OCI-LY1 (cell line): ENCODE measurements at regions not wholly inside any gene's neighbourhood (a gene's known extent, or its start where the extent isn't known, plus 50 kb on each side); places are given as distances from the start of the nearest gene placed in this dataset.

Experiments
- H2AFZ ChIP-seq: fragments of 200-600 bp; sonication (generic), shearing (Covaris generic); 2 replicates; pipeline ENCODE4 v1.6.0; 2014; ENCODE audit warnings: antibody characterized with exemption, mild to moderate bottlenecking, low read length
- H3F3A ChIP-seq: fragments of 200-600 bp; sonication (generic), shearing (Covaris generic); 2 replicates; pipeline ENCODE4 v1.6.0; 2014; ENCODE audit warnings: mild to moderate bottlenecking, antibody characterized with exemption, low read length, moderate library complexity; ENCODE audit not compliant: insufficient read depth
- H3K27ac ChIP-seq: fragments of 200-600 bp; sonication (generic); 2 replicates; pipeline ENCODE4 v1.5.1; 2014; ENCODE audit warnings: low read length, mixed run types, mild to moderate bottlenecking, low read depth; ENCODE audit not compliant: poor library complexity, severe bottlenecking
- H3K27me3 ChIP-seq: fragments of 200-600 bp; sonication (generic); 2 replicates; pipeline ENCODE4 v1.6.0; 2014; ENCODE audit warnings: antibody characterized with exemption, mild to moderate bottlenecking, low read length, moderate library complexity; ENCODE audit not compliant: insufficient read depth
- H3K36me3 ChIP-seq: fragments of 200-600 bp; sonication (generic); 2 replicates; pipeline ENCODE4 v1.6.1; 2014; ENCODE audit warnings: mild to moderate bottlenecking, antibody characterized with exemption, low read length, moderate library complexity, mixed read lengths; ENCODE audit not compliant: insufficient read depth
- H3K4me1 ChIP-seq: fragments of 200-600 bp; sonication (generic); 2 replicates; pipeline ENCODE4 v1.5.1; 2014; ENCODE audit warnings: mild to moderate bottlenecking, low read length, moderate library complexity; ENCODE audit not compliant: insufficient read depth, severe bottlenecking
- H3K4me2 ChIP-seq: fragments of 200-600 bp; sonication (generic), shearing (Covaris generic); 2 replicates; pipeline ENCODE4 v1.6.1; 2014; ENCODE audit warnings: low read length
- H3K4me3 ChIP-seq: fragments of 200-600 bp; sonication (generic); 2 replicates; pipeline ENCODE4 v1.5.1; 2014; ENCODE audit warnings: low read length, low read depth, mild to moderate bottlenecking, mixed read lengths; ENCODE audit not compliant: poor library complexity, severe bottlenecking
- H3K79me2 ChIP-seq: fragments of 200-600 bp; shearing (Covaris generic); 2 replicates; pipeline ENCODE4 v1.6.1; 2016; ENCODE audit warnings: mixed run types, low read length, mixed read lengths; ENCODE audit not compliant: insufficient read depth
- H3K9ac ChIP-seq: fragments of 200-600 bp; sonication (generic), shearing (Covaris generic); 2 replicates; pipeline ENCODE4 v1.6.1; 2014; ENCODE audit warnings: mild to moderate bottlenecking, low read length, mixed read lengths
- H3K9me2 ChIP-seq: fragments of 200-600 bp; sonication (generic), shearing (Covaris generic); 2 replicates; pipeline ENCODE4 v1.6.1; 2014; ENCODE audit warnings: low read depth, mild to moderate bottlenecking, low read length, mixed read lengths
- H3K9me3 ChIP-seq: fragments of 200-600 bp; shearing (Covaris generic); 2 replicates; pipeline ENCODE4 v1.6.1; 2014; ENCODE audit warnings: low read length, mixed read lengths
- H4K20me1 ChIP-seq: fragments of 200-600 bp; sonication (generic), shearing (Covaris generic); 2 replicates; pipeline ENCODE4 v1.6.0; 2016; ENCODE audit warnings: mild to moderate bottlenecking, low read length; ENCODE audit not compliant: insufficient read depth
- EZH2 ChIP-seq: fragments of 200-600 bp; sonication (generic), shearing (Covaris generic); IDR thresholded peaks from 2 replicates; pipeline ENCODE4 v1.8.0; 2017; ENCODE audit warnings: borderline replicate concordance, mixed run types, mild to moderate bottlenecking, antibody characterized with exemption, low read length, moderate library complexity, mixed read lengths
- TF ChIP-seq, protein P1 (sequence below): fragments of 200-600 bp; sonication (generic), shearing (Covaris generic); IDR thresholded peaks from 2 replicates; pipeline ENCODE4 v1.5.1; 2017; ENCODE audit warnings: mild to moderate bottlenecking, antibody characterized with exemption, low read length, moderate library complexity, mixed read lengths

DNA sequence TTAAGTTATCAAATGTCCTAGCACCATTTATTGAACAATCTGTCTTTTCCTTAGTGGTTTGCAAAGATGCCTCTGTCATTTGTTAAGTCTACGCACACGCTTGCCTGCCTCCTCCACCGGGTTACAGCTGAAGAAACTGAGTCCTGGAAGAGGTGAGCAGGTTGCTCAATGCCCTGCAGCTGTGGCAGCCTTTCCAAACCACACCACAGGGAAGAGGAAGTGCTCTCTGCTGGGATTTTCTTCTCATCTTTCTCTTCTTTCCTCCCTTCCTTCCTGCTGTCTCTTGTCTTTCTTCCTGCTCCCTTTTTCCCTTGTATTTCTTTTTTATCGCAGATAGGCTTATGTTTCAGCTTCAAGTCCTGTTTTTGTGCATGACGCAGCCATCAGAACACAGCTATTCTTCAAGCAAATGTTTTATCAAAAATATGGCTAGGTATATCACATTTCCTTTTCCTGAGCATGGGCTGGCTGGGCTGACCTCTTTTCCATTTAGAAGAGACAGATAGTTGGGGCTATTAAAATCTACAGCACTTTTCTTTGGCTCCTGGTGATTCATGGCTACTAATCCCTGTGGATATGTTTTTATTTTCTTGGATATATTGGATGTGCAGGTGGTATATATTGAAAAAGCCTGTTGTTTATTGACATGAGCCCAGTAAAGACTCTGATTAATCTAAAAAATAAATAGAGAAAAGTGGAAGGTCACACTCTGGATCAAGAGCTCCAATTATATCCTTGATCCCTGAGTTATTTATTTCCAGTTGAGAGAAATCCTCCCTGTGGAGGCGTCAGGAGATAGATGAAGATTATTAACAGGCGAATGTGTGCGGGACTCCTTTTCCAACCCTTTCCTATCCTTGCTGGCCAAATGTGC, 214.6 kb downstream of the TSN start:
- Histone ChIP-seq H3F3A (no peaks in the 10 kb centered on the region), H3K9me3 (no peaks in the 10 kb centered on the region), H3K79me2 (no peaks in the 10 kb centered on the region), H3K27ac (peak overlapping the region; percentile 3), H2AFZ (no peak overlapping the region), H3K9me2 (no peaks in the 10 kb centered on the region), H4K20me1 (no peaks in the 10 kb centered on the region), H3K36me3 (no peaks in the 10 kb centered on the region), H3K27me3 (no peaks in the 10 kb centered on the region), H3K4me3 (no peak overlapping the region), H3K4me1 (peaks cover 45% of the 10 kb centered on the region), H3K4me2 (no peak overlapping the region), H3K9ac (no peak overlapping the region)
- TF ChIP-seq EZH2, result no peak
- TF ChIP-seq, protein P1, sequence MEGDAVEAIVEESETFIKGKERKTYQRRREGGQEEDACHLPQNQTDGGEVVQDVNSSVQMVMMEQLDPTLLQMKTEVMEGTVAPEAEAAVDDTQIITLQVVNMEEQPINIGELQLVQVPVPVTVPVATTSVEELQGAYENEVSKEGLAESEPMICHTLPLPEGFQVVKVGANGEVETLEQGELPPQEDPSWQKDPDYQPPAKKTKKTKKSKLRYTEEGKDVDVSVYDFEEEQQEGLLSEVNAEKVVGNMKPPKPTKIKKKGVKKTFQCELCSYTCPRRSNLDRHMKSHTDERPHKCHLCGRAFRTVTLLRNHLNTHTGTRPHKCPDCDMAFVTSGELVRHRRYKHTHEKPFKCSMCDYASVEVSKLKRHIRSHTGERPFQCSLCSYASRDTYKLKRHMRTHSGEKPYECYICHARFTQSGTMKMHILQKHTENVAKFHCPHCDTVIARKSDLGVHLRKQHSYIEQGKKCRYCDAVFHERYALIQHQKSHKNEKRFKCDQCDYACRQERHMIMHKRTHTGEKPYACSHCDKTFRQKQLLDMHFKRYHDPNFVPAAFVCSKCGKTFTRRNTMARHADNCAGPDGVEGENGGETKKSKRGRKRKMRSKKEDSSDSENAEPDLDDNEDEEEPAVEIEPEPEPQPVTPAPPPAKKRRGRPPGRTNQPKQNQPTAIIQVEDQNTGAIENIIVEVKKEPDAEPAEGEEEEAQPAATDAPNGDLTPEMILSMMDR, result no peak

DNA sequence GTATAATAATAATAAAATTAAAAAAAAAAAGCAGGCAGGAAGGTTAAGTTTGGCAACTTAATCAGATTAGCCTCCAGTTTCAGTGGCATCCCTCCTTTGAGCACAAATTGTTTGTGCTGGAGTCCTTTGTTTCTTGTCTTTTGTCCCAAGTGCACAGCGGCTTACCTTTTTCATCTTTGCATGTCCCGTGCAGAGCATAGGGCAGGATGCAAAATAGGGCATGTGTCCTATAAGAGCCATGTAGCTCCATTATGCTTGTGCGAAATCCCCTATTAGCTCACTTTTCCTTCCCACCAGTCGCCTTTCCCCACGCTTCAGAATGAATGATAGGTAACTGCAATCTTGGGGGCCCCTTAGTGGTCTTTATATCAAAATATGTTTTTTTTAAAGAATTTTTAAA, 216.8 kb downstream of the TSN start:
- Histone ChIP-seq H3K9ac (no peak overlapping the region; the same call in 1 of the 2 replicates), H3K4me1 (peaks cover 67% of the 10 kb centered on the region), H3K79me2 (no peaks in the 10 kb centered on the region), H3K9me2 (no peaks in the 10 kb centered on the region), H3K36me3 (peaks cover under 1% of the 10 kb centered on the region; the same call in 1 of the 2 replicates), H3K9me3 (no peaks in the 10 kb centered on the region), H3F3A (no peaks in the 10 kb centered on the region), H3K27ac (peak overlapping the region; percentile 8), H3K27me3 (no peaks in the 10 kb centered on the region), H3K4me3 (no peak overlapping the region), H2AFZ (no peak overlapping the region), H4K20me1 (no peaks in the 10 kb centered on the region), H3K4me2 (no peak overlapping the region)
- TF ChIP-seq EZH2, result no peak
- TF ChIP-seq, protein P1, result no peak

DNA sequence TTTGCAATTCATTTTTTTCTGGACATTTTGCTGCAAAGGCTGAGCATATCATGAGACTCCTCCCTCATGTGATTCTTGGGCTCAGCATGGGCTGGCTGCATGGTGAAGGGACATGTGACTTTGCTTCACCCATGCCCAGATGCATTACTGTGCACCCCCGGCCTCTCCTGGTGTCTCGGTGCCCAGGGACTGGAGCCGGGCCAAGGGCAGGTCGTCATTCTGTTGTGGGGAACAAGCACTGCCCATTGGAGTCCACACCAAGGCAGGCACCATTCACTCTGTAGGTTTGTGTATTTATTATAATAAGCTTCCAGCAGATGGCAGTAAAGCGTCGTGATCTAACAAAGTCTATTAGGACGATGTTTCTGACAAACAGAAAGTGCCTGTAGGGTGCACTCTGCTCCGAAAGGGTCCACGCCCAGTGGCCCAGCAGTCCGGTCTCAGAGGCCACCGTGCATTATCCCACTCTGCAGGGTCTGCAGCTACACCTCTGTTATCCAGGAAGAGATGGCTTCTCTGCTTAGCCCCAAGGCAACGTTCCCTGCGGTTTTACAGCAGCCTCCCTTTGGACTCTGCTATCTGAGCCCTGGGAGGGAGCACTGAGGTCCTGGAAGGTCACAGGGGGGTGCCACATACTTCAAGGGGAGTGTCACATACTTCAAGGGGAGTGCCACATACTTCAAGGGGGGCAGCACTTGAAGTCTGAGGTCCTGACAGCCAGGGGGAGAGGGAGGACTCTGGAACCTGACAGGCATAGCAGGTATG, 219.6 kb downstream of the TSN start:
- TF ChIP-seq, protein P1, result peak; percentile 83
- no peak for TF ChIP-seq EZH2
- H3K79me2 ChIP-seq, result 0 out of 2 replicates have a peak, but pooled peaks cover 3% of the 10 kb centered on the region
- H3K9me3 ChIP-seq, result 0 out of 2 replicates have a peak, but pooled peaks cover 4% of the 10 kb centered on the region
- no peaks in the 10 kb centered on the region for H3F3A ChIP-seq
- H3K9ac ChIP-seq, result no peak overlapping the region; the same call in 1 of the 2 replicates
- no peaks in the 10 kb centered on the region for H4K20me1 ChIP-seq
- H3K36me3 ChIP-seq, result peaks cover 7% of the 10 kb centered on the region; the same call in 1 of the 2 replicates
- no peaks in the 10 kb centered on the region for H3K27me3 ChIP-seq
- peak overlapping the region; percentile 10; the same call in 1 of the 2 replicates for H3K4me2 ChIP-seq
- no peak overlapping the region for H3K4me3 ChIP-seq
- H2AFZ ChIP-seq, result no peak overlapping the region
- peak overlapping the region; percentile 48 for H3K27ac ChIP-seq
- H3K4me1 ChIP-seq, result peaks cover 73% of the 10 kb centered on the region
- H3K9me2 ChIP-seq, result no peaks in the 10 kb centered on the region
